ENCODE measurements at regions not wholly inside any gene's neighbourhood (a gene's known extent, or its start where the extent isn't known, plus 50 kb on each side); places are given as distances from the start of the nearest gene placed in this dataset.

GRCh38 chr1:173411835-173412742 lies 65.0 kb upstream of the PRDX6 start:
- FAIRE-seq = no peak
- Histone ChIP-seq H3K36me3 (ENCODE audit: control insufficient read depth, insufficient read depth, low read length) (no peaks in the 10 kb centered on the region), H3K4me3 (ENCODE audit: low read depth, low read length) (no peak overlapping the region), H3K27me3 (ENCODE audit: control insufficient read depth, insufficient read depth, low read length) (no peaks in the 10 kb centered on the region)
- DNase-seq (ENCODE audit: low read depth) = no peak
- no peak for TF ChIP-seq CTCF (IDR thresholded peaks at IDR 0.05; ENCODE audit: insufficient read depth, low read length, severe bottlenecking)

GRCh38 chr1:173413271-173413707 lies 63.8 kb upstream of the PRDX6 start:
- Histone ChIP-seq H3K4me3 (ENCODE audit: low read depth, low read length) (no peak overlapping the region), H3K36me3 (ENCODE audit: control insufficient read depth, insufficient read depth, low read length) (no peaks in the 10 kb centered on the region), H3K27me3 (ENCODE audit: control insufficient read depth, insufficient read depth, low read length) (no peaks in the 10 kb centered on the region)
- DNase-seq (ENCODE audit: low read depth) = no peak
- no peak for FAIRE-seq
- TF ChIP-seq CTCF (IDR thresholded peaks at IDR 0.05; ENCODE audit: insufficient read depth, low read length, severe bottlenecking) = no peak

GRCh38 chr1:173414136-173414535 lies 63.0 kb upstream of the PRDX6 start:
- FAIRE-seq (no peak), DNase-seq (ENCODE audit: low read depth) (no peak)
- no peak for TF ChIP-seq CTCF (IDR thresholded peaks at IDR 0.05; ENCODE audit: insufficient read depth, low read length, severe bottlenecking)
- no peak overlapping the region for H3K4me3 ChIP-seq (ENCODE audit: low read depth, low read length)
- H3K27me3 ChIP-seq (ENCODE audit: control insufficient read depth, insufficient read depth, low read length) = no peaks in the 10 kb centered on the region
- no peaks in the 10 kb centered on the region for H3K36me3 ChIP-seq (ENCODE audit: control insufficient read depth, insufficient read depth, low read length)

- Histone ChIP-seq H3K4me3 (ENCODE audit: low read depth, low read length) (no peak overlapping the region), H3K36me3 (ENCODE audit: control insufficient read depth, insufficient read depth, low read length) (no peaks in the 10 kb centered on the region), H3K27me3 (ENCODE audit: control insufficient read depth, insufficient read depth, low read length) (no peaks in the 10 kb centered on the region)
- no peak for FAIRE-seq
- no peak for TF ChIP-seq CTCF (IDR thresholded peaks at IDR 0.05; ENCODE audit: insufficient read depth, low read length, severe bottlenecking)
- no peak for DNase-seq (ENCODE audit: low read depth)
These were observed 62.5 kb upstream of the PRDX6 start for GRCh38 chr1:173414539-173415226.

- Histone ChIP-seq H3K27me3 (ENCODE audit: control insufficient read depth, insufficient read depth, low read length) (no peaks in the 10 kb centered on the region), H3K4me3 (ENCODE audit: low read depth, low read length) (no peak overlapping the region), H3K36me3 (ENCODE audit: control insufficient read depth, insufficient read depth, low read length) (no peaks in the 10 kb centered on the region)
- TF ChIP-seq CTCF (IDR thresholded peaks at IDR 0.05; ENCODE audit: insufficient read depth, low read length, severe bottlenecking) = no peak
- DNase-seq (ENCODE audit: low read depth) = no peak
- FAIRE-seq = no peak
These were observed 61.6 kb upstream of the PRDX6 start for GRCh38 chr1:173415490-173415889.

All from bronchial epithelial cell (primary cell).